D721Med (cell line): ENCODE measurements at regions not wholly inside any gene's neighbourhood (a gene's known extent, or its start where the extent isn't known, plus 50 kb on each side); places are given as distances from the start of the nearest gene placed in this dataset.

Source experiments
- DNase-seq: peaks from one replicate; pipeline ENCODE4 v3.0.0; 2011; ENCODE audit warnings: low spot score; ENCODE audit not compliant: insufficient read length
- FAIRE-seq: peaks from 2 replicates; lab custom pipeline; 2011; peaks lifted over from hg19 to GRCh38; lab: Jason Lieb, UNC
- TF ChIP-seq, protein P1 (sequence below): IDR thresholded peaks from 2 replicates; pipeline ENCODE4 v1.5.1; 2012; ENCODE audit warnings: mild to moderate bottlenecking, control low read depth; ENCODE audit not compliant: insufficient read depth; ENCODE audit errors: missing control alignments

DNA sequence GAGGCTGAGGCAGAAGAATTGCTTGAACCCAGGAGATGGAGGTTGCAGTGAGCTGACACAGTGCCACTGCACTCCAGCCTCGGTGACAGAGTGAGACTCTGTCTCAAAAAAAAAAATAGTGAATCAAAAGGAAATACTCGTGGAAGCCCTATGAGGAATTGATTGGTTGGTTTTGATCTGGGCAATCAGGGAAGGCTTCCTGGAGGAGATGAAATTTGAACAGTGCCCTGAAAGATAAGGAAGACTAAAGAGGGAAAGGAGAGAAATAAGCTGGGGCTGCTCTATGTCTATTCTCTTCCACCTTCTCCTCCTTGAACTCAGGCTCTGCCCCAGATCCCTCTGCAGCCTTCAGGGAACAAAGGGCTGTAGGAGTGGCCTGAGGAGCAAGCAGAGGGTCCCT, 54.1 kb downstream of the IRF2BPL start:
- FAIRE-seq (no peak), DNase-seq (no peak)
- TF ChIP-seq, protein P1, sequence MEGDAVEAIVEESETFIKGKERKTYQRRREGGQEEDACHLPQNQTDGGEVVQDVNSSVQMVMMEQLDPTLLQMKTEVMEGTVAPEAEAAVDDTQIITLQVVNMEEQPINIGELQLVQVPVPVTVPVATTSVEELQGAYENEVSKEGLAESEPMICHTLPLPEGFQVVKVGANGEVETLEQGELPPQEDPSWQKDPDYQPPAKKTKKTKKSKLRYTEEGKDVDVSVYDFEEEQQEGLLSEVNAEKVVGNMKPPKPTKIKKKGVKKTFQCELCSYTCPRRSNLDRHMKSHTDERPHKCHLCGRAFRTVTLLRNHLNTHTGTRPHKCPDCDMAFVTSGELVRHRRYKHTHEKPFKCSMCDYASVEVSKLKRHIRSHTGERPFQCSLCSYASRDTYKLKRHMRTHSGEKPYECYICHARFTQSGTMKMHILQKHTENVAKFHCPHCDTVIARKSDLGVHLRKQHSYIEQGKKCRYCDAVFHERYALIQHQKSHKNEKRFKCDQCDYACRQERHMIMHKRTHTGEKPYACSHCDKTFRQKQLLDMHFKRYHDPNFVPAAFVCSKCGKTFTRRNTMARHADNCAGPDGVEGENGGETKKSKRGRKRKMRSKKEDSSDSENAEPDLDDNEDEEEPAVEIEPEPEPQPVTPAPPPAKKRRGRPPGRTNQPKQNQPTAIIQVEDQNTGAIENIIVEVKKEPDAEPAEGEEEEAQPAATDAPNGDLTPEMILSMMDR: no peak

DNA sequence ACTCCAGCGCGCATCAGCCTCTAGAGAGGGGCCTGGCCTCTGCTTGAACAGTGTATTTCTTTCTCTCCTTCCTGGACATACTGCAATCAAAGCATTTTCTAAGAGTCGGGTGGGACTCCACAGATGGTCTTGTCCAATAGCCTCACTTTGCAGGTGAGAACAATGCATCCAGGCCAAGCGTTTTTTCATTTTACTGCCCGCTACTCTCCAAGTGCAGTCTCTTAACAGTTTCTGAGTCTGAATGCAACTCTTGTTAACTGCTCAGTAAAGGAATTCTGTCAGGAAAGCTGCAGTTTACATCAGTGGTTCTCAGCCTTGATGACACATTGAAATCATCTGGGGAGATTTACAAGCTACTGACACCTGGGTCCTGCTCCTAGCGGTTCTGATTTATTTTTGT, 57.0 kb downstream of the IRF2BPL start:
- FAIRE-seq (no peak), DNase-seq (no peak)
- TF ChIP-seq, protein P1: no peak

DNA sequence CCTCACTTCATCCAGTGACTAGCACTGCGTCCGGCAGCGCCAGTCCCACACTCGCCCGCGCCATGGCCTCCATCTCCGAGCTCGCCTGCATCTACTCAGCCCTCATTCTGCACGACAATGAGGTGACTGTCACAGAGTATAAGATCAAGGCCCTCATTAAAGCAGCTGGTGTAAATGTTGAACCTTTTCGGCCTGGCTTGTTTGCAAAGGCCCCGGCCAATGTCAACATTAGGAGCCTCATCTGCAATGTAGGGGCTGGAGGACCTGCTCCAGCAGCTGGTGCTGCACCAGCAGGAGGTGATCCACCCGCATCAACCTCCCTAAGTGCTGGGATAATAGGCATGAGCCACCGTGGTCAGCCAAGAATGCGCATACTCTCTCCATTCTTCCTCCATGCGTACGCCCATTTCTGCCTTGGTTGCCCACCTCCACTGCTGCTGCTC, 59.9 kb downstream of the IRF2BPL start:
- FAIRE-seq (no peak), DNase-seq (no peak)
- TF ChIP-seq, protein P1: no peak

DNA sequence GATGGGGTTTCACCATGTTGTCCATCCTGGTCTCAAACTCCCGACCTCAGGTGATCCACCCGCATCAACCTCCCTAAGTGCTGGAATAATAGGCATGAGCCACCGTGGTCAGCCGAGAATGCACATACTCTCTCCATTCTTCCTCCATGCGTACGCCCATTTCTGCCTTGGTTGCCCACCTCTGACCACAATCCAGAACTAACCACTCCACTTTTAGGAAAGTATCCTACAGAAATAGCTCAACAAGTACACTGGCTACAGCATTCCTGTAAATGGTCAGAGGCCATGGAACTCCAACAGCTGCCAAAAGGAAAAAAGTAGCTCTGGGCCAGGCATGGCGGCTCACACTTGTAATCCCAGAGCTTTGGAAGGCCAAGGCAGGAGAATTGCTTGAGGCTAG, 60.7 kb downstream of the IRF2BPL start:
- no peak for DNase-seq
- FAIRE-seq: no peak
- TF ChIP-seq, protein P1: no peak

DNA sequence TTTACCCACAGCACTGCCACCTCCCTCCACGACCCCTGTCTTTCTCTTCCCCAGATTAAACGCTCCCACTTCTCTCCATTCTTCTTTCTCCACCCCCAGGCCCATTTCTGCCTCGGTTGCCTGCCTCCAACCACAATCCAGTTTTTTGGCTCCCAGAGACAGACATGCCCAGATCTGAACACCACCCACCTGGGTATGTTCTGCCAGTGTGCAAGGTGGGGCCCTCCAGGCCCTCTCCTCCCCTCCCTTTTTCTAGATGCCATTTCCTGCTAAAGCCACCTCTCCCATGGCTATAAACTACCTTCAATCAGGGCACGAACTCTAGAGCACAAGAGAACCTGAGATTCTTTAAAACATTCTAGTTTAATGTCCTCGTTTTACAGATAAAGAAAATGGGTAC, 63.3 kb downstream of the IRF2BPL start:
- TF ChIP-seq, protein P1: no peak
- DNase-seq: no peak
- FAIRE-seq: no peak

DNA sequence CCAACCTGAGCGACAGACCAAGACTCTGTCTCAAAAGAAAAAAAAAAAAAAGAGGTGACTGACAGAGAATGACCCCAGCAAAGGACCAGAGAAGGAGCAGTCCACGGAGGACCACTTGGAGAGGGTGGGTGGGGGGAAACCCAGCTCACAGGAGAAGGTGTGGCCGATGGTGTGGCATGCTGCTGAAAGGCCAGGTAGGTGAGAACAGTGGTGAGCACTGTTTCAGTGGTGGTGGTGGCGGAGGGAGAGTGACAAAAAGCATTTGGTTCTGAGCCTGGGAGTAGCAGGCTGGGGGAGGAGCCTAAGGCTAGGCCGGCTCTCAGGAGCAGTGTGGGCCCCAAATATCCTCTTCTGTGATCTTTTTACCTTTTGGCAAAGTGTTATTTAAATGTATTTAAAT, 63.8 kb downstream of the IRF2BPL start:
- TF ChIP-seq, protein P1: no peak
- no peak for DNase-seq
- FAIRE-seq: no peak

DNA sequence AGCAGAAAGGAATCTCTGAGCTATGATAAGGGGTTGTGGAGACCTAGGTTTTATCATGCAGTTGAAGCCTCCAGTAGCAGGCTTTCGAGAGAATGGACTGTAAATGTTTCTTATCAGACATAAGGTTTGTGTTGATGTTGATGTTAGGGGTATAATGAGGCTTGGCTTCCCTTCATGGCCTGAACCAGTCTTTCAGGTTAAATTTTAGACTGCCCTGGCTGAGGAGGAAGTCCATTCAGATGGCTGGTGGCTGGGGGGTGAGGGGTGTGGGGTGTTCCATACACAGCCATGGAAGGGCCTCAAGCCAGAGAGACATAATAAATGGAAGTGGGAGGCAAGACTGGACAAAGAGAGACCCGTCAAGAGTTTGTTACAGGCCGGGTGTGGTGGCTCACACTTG, 65.1 kb downstream of the IRF2BPL start:
- FAIRE-seq (no peak), DNase-seq (no peak)
- TF ChIP-seq, protein P1: no peak
